Muscle layer of colon (tissue), 2 donors: ENCODE measurements at regions not wholly inside any gene's neighbourhood (a gene's known extent, or its start where the extent isn't known, plus 50 kb on each side); places are given as distances from the start of the nearest gene placed in this dataset.

Source experiments
- H3K27ac ChIP-seq: one replicate; pipeline ENCODE4 v1.7.0; 2013; ENCODE audit warnings: low read depth, mild to moderate bottlenecking, low read length, moderate library complexity
- H3K27me3 ChIP-seq, 2 donors: one replicate each; pipeline ENCODE4 v1.7.0; 2013; ENCODE audit warnings: low read length in 2 of 2, mild to moderate bottlenecking in 2 of 2; ENCODE audit not compliant: insufficient read depth in 2 of 2, control insufficient read depth in 1 of 2
- H3K36me3 ChIP-seq: one replicate; pipeline ENCODE4 v1.7.0; 2013; ENCODE audit warnings: mild to moderate bottlenecking, low read length; ENCODE audit not compliant: insufficient read depth
- H3K4me1 ChIP-seq: one replicate; pipeline ENCODE4 v1.7.0; 2013; ENCODE audit warnings: mild to moderate bottlenecking, low read length; ENCODE audit not compliant: insufficient read depth
- H3K4me3 ChIP-seq, 2 donors: one replicate each; pipeline ENCODE4 v1.7.0; 2013; ENCODE audit warnings: low read length in 2 of 2, low read depth in 1 of 2, mild to moderate bottlenecking in 1 of 2, moderate library complexity in 1 of 2
- H3K9ac ChIP-seq: one replicate; pipeline ENCODE4 v1.7.0; 2013; ENCODE audit warnings: low read length
- H3K9me3 ChIP-seq: one replicate; pipeline ENCODE4 v1.7.0; 2013; ENCODE audit warnings: mild to moderate bottlenecking, low read length
- donor health status: abdominal sarcoma.
- donor health status: Adenocarcinoma of cecum.

DNA sequence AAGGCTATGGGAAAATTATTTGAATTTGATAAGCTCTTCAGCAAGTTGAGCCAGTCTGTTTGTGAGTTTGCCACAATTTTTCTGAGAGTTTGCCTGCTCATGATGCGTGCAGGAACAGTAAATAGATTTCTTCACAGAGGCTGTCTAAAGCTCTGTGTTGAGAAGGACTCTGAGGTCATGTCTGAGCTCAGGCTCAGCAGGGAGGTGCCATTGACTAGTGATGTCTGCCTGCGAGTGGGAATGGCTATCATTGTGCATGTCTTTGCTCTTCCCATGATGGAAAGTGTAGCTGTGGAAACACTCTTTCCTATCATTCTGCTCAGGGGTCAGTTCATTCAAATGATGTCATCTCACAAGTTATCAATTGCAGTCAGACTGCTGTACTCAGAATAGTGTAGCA lies 142.8 kb downstream of the RASEF start:
- H3K9ac ChIP-seq, result no peak overlapping the region
- no peaks in the 10 kb centered on the region for H3K9me3 ChIP-seq
- H3K27me3 ChIP-seq, result no peaks in the 10 kb centered on the region
- H3K27ac ChIP-seq, result no peak overlapping the region
- no peak overlapping the region for H3K4me3 ChIP-seq
- H3K4me1 ChIP-seq, result no peaks in the 10 kb centered on the region
- H3K36me3 ChIP-seq, result no peaks in the 10 kb centered on the region

DNA sequence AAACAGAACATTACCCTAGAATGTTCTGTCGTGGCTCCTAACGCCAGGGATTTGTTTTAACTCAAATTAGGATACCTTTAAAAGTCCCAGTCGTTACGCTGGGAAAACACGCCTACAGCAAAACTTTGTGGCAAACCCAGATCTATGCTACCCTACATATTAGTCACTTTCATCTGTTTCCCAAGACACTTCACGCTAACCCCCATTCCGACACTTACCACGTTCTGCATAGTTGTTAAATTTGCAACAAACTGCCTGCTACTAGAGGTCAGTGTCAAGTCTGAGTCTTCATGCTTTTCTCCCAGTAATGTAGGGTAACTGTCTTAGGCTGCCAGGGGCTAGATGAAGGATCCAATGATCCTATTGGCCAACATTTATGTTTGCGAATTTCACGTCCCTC lies 140.3 kb downstream of the RASEF start:
- Histone ChIP-seq H3K36me3 (no peaks in the 10 kb centered on the region), H3K9me3 (no peaks in the 10 kb centered on the region), H3K27me3 (no peaks in the 10 kb centered on the region), H3K27ac (no peak overlapping the region), H3K4me3 (no peak overlapping the region), H3K9ac (no peak overlapping the region), H3K4me1 (no peaks in the 10 kb centered on the region)

DNA sequence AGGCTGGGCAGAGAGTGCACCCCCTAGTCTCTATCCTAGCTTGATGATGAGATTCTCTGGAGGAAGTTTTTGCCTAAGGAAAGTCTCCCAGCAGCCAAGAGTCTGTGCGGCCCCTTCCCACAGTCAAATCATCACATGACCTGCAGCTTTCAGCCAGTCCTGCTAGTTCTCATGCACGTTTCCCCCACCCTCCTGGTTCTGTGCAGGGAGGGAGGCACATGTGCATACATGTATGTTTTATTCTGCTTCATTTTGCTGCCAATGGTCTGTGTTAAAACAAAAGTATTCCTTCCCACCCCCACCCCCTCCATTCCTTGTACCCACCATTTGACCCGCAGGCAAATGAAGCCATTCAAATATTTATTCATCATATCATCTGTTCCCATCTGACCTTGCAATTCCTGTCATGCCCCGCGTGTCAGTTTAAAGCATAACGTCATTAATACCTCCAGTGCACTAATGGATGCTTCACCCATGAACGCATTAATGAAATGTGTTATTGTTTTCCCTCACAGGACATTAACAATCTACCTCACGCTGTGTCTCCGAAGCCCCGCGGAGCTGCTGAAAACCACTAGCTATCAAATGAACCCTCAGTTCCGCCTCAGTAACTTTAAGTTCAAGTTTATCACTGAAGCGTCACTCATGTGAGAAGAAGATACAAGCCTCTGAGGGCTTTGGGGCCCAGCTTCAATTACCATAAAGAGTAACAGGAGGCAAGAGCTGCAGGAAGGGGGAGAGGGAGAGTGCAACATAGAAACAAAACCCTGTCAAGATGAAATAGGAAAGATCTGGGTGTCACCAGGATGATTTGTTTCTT lies 139.6 kb downstream of the RASEF start:
- H3K27ac ChIP-seq, result no peak overlapping the region
- H3K9ac ChIP-seq, result no peak overlapping the region
- no peaks in the 10 kb centered on the region for H3K9me3 ChIP-seq
- no peaks in the 10 kb centered on the region for H3K27me3 ChIP-seq
- H3K4me1 ChIP-seq, result no peaks in the 10 kb centered on the region
- H3K36me3 ChIP-seq, result no peaks in the 10 kb centered on the region
- no peak overlapping the region for H3K4me3 ChIP-seq

DNA sequence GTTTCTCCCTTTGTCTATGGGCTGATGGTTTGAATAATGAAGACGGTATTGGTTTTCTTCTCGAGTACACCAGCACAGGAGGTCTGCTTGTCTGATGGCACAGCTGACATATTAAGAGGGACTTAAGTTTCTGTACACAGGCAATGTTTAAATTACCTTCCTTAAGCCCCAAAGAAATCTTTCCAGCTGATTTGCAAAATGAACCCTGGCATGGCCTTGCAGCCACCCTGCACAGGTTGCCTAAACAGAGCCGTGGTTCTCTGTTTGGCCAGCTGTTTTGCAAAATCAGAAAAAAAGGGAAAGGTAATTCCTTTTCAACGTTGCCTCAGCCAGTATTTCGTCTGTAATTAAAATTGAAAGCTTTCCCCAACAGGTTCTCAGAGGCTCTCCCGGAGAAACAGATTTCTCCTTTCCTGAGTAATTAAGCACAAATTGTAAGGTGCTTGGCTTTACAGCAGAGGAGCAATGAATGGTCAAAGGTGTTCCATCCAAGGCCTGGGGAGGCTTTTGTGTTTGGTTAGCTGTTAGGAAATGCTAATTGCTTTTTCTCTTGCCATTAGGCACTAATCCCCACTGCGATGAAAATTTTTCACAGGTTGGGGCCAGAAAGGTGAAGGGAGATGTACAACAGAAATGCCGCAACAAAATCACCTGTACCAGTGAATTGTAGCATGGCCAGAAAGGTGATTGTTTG lies 138.9 kb downstream of the RASEF start:
- H3K27ac ChIP-seq, result no peak overlapping the region
- H3K9ac ChIP-seq, result no peak overlapping the region

More for the DNA sequence above, 138.9 kb downstream of the RASEF start:
- Histone ChIP-seq H3K9me3 (no peaks in the 10 kb centered on the region), H3K4me1 (no peaks in the 10 kb centered on the region), H3K36me3 (no peaks in the 10 kb centered on the region), H3K27me3 (no peaks in the 10 kb centered on the region), H3K4me3 (no peak overlapping the region)
